Lower lobe of right lung (tissue), 2 donors: ENCODE measurements at regions not wholly inside any gene's neighbourhood (a gene's known extent, or its start where the extent isn't known, plus 50 kb on each side); places are given as distances from the start of the nearest gene placed in this dataset.

Experiments
- ATAC-seq, 2 donors: fragments of 200-7000 bp; cut with Tn5 transposase; one replicate each; pipeline ENCODE4 v1.9.1; 2020 to 2022; ENCODE audit warnings: mild to moderate bottlenecking in 2 of 2, moderate library complexity in 2 of 2
- DNase-seq: peaks from one replicate; pipeline ENCODE4 v3.0.0-alpha.2; 2020
- H3K27ac ChIP-seq: fragments of 200-600 bp; one replicate; pipeline ENCODE4 v1.8.0; 2022
- H3K27me3 ChIP-seq: fragments of 200-600 bp; one replicate; pipeline ENCODE4 v1.8.0; 2022; ENCODE audit warnings: low read depth
- H3K36me3 ChIP-seq: fragments of 200-600 bp; one replicate; pipeline ENCODE4 v1.8.0; 2022; ENCODE audit warnings: mild to moderate bottlenecking
- H3K4me1 ChIP-seq: fragments of 200-600 bp; one replicate; pipeline ENCODE4 v1.8.0; 2022
- H3K4me3 ChIP-seq: fragments of 200-600 bp; one replicate; pipeline ENCODE4 v1.8.0; 2022; ENCODE audit warnings: mild to moderate bottlenecking
- H3K9me3 ChIP-seq: fragments of 200-600 bp; one replicate; pipeline ENCODE4 v1.8.0; 2022
- intact Hi-C: fragments of 100-400 bp; cut with DNase I; formaldehyde crosslinking; loops from one replicate; pipeline ENCODE4 v1.11.0; 2022
- TF ChIP-seq, protein P1 (sequence below): fragments of 200-600 bp; IDR thresholded peaks from one replicate; pipeline ENCODE4 v1.8.0; 2022; ENCODE audit warnings: antibody characterized with exemption, mild to moderate bottlenecking
- donor health status: DM: no; HTN: yes; CAD: no; lungs with severe emphysema.

DNA sequence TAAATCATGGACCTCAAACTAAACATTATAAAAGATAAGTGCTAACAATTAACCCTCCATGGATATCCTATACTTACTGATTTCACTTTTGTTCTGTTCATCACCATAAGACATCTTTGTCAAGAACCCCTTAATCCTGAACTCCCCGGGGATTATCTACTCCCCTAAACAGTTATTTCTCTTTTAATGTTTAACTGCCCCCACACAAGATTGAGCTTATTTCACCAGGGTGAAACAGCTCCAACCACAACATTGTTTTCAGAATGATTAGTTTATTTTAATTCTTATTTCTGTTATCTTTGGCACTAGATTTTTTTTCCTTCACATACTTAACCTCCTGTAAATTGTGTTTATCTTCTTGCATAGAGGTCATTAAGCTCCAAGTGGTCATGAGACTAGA lies 103.2 kb upstream of the HCN1 start:
- Histone ChIP-seq H3K27me3 (no peaks in the 10 kb centered on the region), H3K4me3 (no peak overlapping the region), H3K36me3 (no peaks in the 10 kb centered on the region), H3K9me3 (peaks cover 20% of the 10 kb centered on the region), H3K27ac (no peak overlapping the region), H3K4me1 (no peaks in the 10 kb centered on the region)
- ATAC-seq = no peak
- TF ChIP-seq, protein P1, sequence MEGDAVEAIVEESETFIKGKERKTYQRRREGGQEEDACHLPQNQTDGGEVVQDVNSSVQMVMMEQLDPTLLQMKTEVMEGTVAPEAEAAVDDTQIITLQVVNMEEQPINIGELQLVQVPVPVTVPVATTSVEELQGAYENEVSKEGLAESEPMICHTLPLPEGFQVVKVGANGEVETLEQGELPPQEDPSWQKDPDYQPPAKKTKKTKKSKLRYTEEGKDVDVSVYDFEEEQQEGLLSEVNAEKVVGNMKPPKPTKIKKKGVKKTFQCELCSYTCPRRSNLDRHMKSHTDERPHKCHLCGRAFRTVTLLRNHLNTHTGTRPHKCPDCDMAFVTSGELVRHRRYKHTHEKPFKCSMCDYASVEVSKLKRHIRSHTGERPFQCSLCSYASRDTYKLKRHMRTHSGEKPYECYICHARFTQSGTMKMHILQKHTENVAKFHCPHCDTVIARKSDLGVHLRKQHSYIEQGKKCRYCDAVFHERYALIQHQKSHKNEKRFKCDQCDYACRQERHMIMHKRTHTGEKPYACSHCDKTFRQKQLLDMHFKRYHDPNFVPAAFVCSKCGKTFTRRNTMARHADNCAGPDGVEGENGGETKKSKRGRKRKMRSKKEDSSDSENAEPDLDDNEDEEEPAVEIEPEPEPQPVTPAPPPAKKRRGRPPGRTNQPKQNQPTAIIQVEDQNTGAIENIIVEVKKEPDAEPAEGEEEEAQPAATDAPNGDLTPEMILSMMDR = no peak
- intact Hi-C loops = no loop called here
- DNase-seq = no peak

DNA sequence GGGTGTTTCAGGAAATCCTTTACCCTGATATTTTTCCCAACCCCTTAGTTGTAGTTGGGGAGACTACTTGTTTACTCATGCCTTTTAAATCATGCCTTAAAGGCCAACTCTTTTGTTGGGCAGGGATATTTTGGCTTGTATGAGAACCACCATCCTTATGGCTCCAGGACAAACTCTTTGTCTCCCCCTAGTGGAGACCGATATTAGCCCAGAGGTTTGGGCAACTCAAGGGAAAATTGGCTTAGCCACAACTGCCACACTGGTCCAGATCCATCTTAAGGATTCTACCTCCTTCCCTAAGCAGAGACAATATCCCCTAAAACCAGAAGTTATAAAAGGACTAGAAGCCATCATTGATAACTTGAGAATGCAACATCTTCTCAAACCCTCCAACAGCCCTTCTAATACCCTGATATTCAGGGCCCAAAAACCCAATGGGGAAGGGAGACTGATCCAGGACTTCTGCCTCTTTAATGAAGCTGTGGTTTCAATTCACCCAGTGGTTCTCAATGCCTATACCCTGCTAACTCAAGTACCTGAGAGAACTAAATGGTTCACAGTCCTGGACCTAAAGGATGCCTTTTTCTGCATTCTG lies 100.9 kb upstream of the HCN1 start:
- Histone ChIP-seq H3K9me3 (peaks cover 22% of the 10 kb centered on the region), H3K36me3 (no peaks in the 10 kb centered on the region), H3K27me3 (no peaks in the 10 kb centered on the region), H3K27ac (no peak overlapping the region), H3K4me3 (no peak overlapping the region), H3K4me1 (no peaks in the 10 kb centered on the region)
- ATAC-seq (no peak), DNase-seq (no peak)
- TF ChIP-seq, protein P1 = no peak
- intact Hi-C loops = no loop called here

DNA sequence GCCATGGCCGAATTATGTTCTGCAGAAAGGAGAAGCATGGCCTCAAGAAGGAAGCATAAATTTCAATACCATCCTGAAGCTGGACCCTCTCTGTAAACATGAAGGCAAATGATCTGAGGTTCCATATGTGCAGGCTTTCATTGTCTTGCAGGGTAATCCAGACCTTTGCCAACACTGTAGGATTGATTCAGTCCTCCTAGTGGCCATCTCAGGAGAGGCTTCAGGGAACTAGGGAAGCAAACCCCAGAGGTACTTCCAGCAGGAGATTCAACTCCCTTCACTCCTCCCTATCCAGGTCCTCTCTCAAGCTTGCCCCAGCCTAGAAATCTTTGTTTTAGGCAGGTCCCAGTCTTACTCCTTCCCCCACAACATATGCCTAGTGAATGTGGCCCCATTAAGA lies 99.3 kb upstream of the HCN1 start:
- ATAC-seq (no peak), DNase-seq (no peak)
- H3K4me1 ChIP-seq = no peaks in the 10 kb centered on the region
- intact Hi-C loops = no loop called here
- H3K36me3 ChIP-seq = no peaks in the 10 kb centered on the region
- TF ChIP-seq, protein P1 = no peak
- peaks cover 10% of the 10 kb centered on the region for H3K9me3 ChIP-seq
- H3K27me3 ChIP-seq = no peaks in the 10 kb centered on the region
- H3K4me3 ChIP-seq = no peak overlapping the region
- H3K27ac ChIP-seq = no peak overlapping the region

DNA sequence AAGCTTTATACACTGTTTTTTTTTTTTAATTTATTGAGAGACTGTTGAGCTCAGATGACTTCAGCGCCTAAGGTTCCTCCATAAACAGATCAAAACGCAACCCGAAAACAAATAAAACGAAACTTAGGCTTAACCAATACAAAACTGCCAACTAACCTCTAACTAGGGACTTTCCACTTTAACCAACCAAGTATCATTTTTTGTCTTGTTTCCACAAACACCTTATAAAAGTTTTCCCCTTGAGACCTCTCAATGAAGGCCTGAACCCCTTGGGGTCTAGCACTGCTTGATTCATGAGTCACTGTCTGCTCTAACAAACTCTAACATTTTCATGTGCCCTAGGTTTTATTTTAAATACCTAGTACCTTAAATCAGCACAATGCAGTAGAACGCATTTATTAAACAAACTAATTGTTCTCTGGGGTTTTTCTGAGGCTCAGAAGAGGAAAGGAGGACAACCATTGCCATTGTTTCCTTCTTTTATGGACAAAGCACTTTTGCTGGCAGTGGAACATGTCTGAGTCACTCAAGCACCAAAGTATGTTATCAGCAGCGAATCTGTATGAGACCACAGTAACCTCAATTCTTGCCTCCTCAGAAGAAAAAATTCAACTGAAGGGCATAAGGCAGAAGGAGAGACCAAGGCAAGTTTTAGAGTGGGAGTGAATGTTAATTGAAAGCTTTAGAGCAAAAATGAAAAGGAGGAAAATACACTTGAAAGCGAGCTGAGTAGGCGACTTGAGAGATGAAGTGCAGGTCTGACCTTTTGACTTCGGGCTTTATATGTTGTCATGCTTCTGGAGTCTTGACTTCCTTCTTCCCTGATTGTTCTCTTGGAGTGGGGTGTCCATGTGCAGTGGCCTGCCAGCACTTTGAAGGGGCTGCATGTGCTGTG lies 97.7 kb upstream of the HCN1 start:
- Histone ChIP-seq H3K9me3 (peaks cover 5% of the 10 kb centered on the region), H3K4me1 (no peaks in the 10 kb centered on the region), H3K4me3 (no peak overlapping the region), H3K36me3 (no peaks in the 10 kb centered on the region), H3K27ac (no peak overlapping the region), H3K27me3 (no peaks in the 10 kb centered on the region)
- TF ChIP-seq, protein P1 = no peak
- DNase-seq = no peak
- intact Hi-C loops = no loop called here
- ATAC-seq = no peak

DNA sequence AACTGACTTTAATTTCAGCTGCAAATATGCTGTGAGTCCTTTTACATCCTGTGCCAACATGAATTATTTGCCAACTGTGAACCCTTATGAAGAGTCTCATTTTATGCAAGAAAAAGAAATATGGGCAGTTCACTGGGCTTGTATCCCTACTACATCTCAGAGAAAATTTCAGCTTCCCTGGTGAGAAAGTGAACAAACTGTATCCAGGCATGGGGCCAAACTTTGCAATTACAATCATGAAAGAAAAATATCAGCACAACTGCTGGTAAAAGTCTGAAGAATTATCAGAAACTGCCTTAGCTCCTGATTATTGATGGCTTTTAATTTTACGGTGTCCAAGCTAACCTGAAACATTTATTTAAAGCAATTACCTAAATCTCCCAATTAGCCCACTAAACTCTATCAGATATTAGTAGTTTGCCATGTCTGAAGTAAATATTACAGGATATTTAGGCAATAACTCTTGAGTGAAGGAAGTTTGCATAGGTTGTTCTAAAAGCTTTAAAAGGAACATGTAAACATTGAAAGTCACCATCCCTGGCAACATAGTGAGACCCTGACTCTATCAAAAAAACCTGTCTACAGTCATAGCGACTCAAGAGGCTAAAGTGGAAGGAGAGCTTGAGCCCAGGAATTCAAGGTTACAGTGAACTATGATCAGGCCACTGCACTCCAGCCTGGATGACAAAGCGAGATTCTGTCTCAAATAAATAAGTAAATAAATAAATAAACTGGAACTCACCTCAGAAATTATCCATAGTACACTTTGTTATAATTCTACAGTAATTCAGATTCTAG lies 83.9 kb upstream of the HCN1 start:
- H3K36me3 ChIP-seq = no peaks in the 10 kb centered on the region
- no peaks in the 10 kb centered on the region for H3K27me3 ChIP-seq
- H3K9me3 ChIP-seq = no peaks in the 10 kb centered on the region
- no peak overlapping the region for H3K4me3 ChIP-seq
- peak in 1 of 2 donors; percentile 16 for ATAC-seq
- intact Hi-C loops = no loop called here
- H3K27ac ChIP-seq = no peak overlapping the region
- TF ChIP-seq, protein P1 = no peak
- H3K4me1 ChIP-seq = no peaks in the 10 kb centered on the region
- DNase-seq = no peak
